MM.1S (cell line): ENCODE measurements at regions not wholly inside any gene's neighbourhood (a gene's known extent, or its start where the extent isn't known, plus 50 kb on each side); places are given as distances from the start of the nearest gene placed in this dataset.

Source experiments
- EZH2 ChIP-seq: fragments of 300-600 bp; sonication (generic); optimal IDR thresholded peaks from 2 replicates; pipeline ENCODE3; 2017; ENCODE audit warnings: low read depth, mild to moderate bottlenecking, antibody characterized with exemption, low read length, mixed read lengths
- TF ChIP-seq, protein P1 (sequence below): fragments of 300-600 bp; sonication (generic); IDR thresholded peaks from 2 replicates; pipeline ENCODE4 v1.5.1; 2016; ENCODE audit warnings: antibody characterized with exemption, low read length, mixed read lengths

- TF ChIP-seq, protein P1, sequence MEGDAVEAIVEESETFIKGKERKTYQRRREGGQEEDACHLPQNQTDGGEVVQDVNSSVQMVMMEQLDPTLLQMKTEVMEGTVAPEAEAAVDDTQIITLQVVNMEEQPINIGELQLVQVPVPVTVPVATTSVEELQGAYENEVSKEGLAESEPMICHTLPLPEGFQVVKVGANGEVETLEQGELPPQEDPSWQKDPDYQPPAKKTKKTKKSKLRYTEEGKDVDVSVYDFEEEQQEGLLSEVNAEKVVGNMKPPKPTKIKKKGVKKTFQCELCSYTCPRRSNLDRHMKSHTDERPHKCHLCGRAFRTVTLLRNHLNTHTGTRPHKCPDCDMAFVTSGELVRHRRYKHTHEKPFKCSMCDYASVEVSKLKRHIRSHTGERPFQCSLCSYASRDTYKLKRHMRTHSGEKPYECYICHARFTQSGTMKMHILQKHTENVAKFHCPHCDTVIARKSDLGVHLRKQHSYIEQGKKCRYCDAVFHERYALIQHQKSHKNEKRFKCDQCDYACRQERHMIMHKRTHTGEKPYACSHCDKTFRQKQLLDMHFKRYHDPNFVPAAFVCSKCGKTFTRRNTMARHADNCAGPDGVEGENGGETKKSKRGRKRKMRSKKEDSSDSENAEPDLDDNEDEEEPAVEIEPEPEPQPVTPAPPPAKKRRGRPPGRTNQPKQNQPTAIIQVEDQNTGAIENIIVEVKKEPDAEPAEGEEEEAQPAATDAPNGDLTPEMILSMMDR: no peak
- TF ChIP-seq EZH2: no peak
Measured at GRCh38 chr5:38672059-38672788, 115.8 kb upstream of the LIFR start.
